Keratinocyte (primary cell): ENCODE measurements at regions not wholly inside any gene's neighbourhood (a gene's known extent, or its start where the extent isn't known, plus 50 kb on each side); places are given as distances from the start of the nearest gene placed in this dataset.

Experiments
- CTCF ChIP-seq, 3 experiments: IDR thresholded peaks in 1 of 3; conservative IDR thresholded peaks in 1 of 3; optimal IDR thresholded peaks in 1 of 3; 2 replicates in 2 of 3; 3 replicates in 1 of 3; pipeline versions ENCODE3 to v1.5.1; 2011; ENCODE audit warnings: low read length in 3 of 3, mild to moderate bottlenecking in 3 of 3, moderate library complexity in 2 of 3, control low read depth in 1 of 3, inconsistent platforms in 1 of 3; ENCODE audit not compliant: insufficient read depth in 2 of 3; ENCODE audit errors: extremely low read depth in 1 of 3
- EZH2 ChIP-seq: IDR thresholded peaks from one replicate; pipeline ENCODE4 v1.6.1; 2012; ENCODE audit warnings: inconsistent platforms, mild to moderate bottlenecking, low read length, moderate library complexity

- TF ChIP-seq CTCF (optimal IDR thresholded peaks at IDR 0.05 in 1 of 3, IDR thresholded peaks at IDR 0.05 in 1 of 3, conservative IDR thresholded peaks at IDR 0.05 in 1 of 3; ENCODE audit: extremely low read depth in 1 of 3, insufficient read depth in 2 of 3, low read length in 3 of 3), result no peak
- TF ChIP-seq EZH2, result no peak
Measured at GRCh38 chr17:34527136-34527907, 52.1 kb upstream of the TMEM132E start.
